Chondrocyte (in vitro differentiated cells): ENCODE measurements at regions not wholly inside any gene's neighbourhood (a gene's known extent, or its start where the extent isn't known, plus 50 kb on each side); places are given as distances from the start of the nearest gene placed in this dataset.

Experiments
- DNase-seq: peaks from one replicate; pipeline ENCODE4 v3.0.0; 2021; ENCODE audit warnings: mixed read lengths, low spot score
- H3K27ac Mint-ChIP-seq: one replicate; pipeline ENCODE4 v1.8.0; 2021; ENCODE audit warnings: mild to moderate bottlenecking, moderate library complexity, mixed read lengths; ENCODE audit not compliant: unreplicated experiment
- H3K27me3 Mint-ChIP-seq: 2 replicates; pipeline ENCODE4 v1.8.0; 2021; ENCODE audit warnings: low read depth, mixed read lengths
- H3K36me3 Mint-ChIP-seq: 2 replicates; pipeline ENCODE4 v1.8.0; 2021; ENCODE audit warnings: low read depth, mixed read lengths
- H3K4me1 Mint-ChIP-seq: 2 replicates; pipeline ENCODE4 v1.8.0; 2021; ENCODE audit warnings: low read depth, mild to moderate bottlenecking, mixed read lengths
- H3K4me3 Mint-ChIP-seq: one replicate; pipeline ENCODE4 v1.8.0; 2021; ENCODE audit warnings: mild to moderate bottlenecking, moderate library complexity, mixed read lengths; ENCODE audit not compliant: unreplicated experiment
- H3K9me3 Mint-ChIP-seq: 2 replicates; pipeline ENCODE4 v1.8.0; 2021; ENCODE audit warnings: low read depth, mixed read lengths
- CTCF ChIP-seq: fragments of 200-600 bp; sonication (generic); IDR thresholded peaks from 2 replicates; pipeline ENCODE4 v1.5.0; 2021; ENCODE audit warnings: antibody characterized with exemption, mild to moderate bottlenecking, moderate library complexity

- Mint-ChIP-seq H3K27me3 (peaks cover 6% of the 10 kb centered on the region), H3K27ac (no peak overlapping the region), H3K4me1 (no peaks in the 10 kb centered on the region), H3K4me3 (no peak overlapping the region), H3K36me3 (no peaks in the 10 kb centered on the region), H3K9me3 (no peaks in the 10 kb centered on the region)
- no peak for TF ChIP-seq CTCF
- no peak for DNase-seq
Measured at GRCh38 chr7:24018331-24018730, 265.7 kb upstream of the NPY start.

- Mint-ChIP-seq H3K9me3 (no peaks in the 10 kb centered on the region), H3K4me3 (no peak overlapping the region), H3K4me1 (peaks cover 3% of the 10 kb centered on the region), H3K36me3 (no peaks in the 10 kb centered on the region), H3K27ac (no peak overlapping the region), H3K27me3 (peaks cover 6% of the 10 kb centered on the region)
- DNase-seq, result no peak
- no peak for TF ChIP-seq CTCF
Measured at GRCh38 chr7:24019841-24020240, 264.1 kb upstream of the NPY start.

- H3K4me1 Mint-ChIP-seq, result peaks cover 11% of the 10 kb centered on the region
- no peak overlapping the region for H3K4me3 Mint-ChIP-seq
- no peak for DNase-seq
- H3K9me3 Mint-ChIP-seq, result no peaks in the 10 kb centered on the region
- no peak overlapping the region for H3K27ac Mint-ChIP-seq
- H3K36me3 Mint-ChIP-seq, result no peaks in the 10 kb centered on the region
- no peak for TF ChIP-seq CTCF
- peaks cover under 1% of the 10 kb centered on the region for H3K27me3 Mint-ChIP-seq
Measured at GRCh38 chr7:24024276-24025068, 259.5 kb upstream of the NPY start.

- no peaks in the 10 kb centered on the region for H3K9me3 Mint-ChIP-seq
- no peaks in the 10 kb centered on the region for H3K27me3 Mint-ChIP-seq
- H3K27ac Mint-ChIP-seq, result no peak overlapping the region
- H3K36me3 Mint-ChIP-seq, result no peaks in the 10 kb centered on the region
- H3K4me3 Mint-ChIP-seq, result no peak overlapping the region
- DNase-seq, result no peak
- peaks cover 11% of the 10 kb centered on the region for H3K4me1 Mint-ChIP-seq
- no peak for TF ChIP-seq CTCF
Measured at GRCh38 chr7:24025094-24025493, 258.9 kb upstream of the NPY start.

GRCh38 chr7:24025765-24026164, 258.2 kb upstream of the NPY start:
- no peaks in the 10 kb centered on the region for H3K9me3 Mint-ChIP-seq
- H3K27ac Mint-ChIP-seq, result no peak overlapping the region
- no peak for DNase-seq
- H3K4me3 Mint-ChIP-seq, result no peak overlapping the region
- no peaks in the 10 kb centered on the region for H3K36me3 Mint-ChIP-seq
- no peak for TF ChIP-seq CTCF
- peaks cover 11% of the 10 kb centered on the region for H3K4me1 Mint-ChIP-seq
- no peaks in the 10 kb centered on the region for H3K27me3 Mint-ChIP-seq
